A673 (cell line): ENCODE measurements at regions not wholly inside any gene's neighbourhood (a gene's known extent, or its start where the extent isn't known, plus 50 kb on each side); places are given as distances from the start of the nearest gene placed in this dataset.

Experiments used
- BruUV-seq: library from RNA; stranded (reverse); fragments of 400-500 nt; replicated peaks from 2 replicates; lab custom pipeline; 2021; lab: Mats Ljungman, UMichigan
- CTCF ChIA-PET: fragments of 300-600 bp; sonication (Branson Sonifier 250); formaldehyde crosslinking; loops from one replicate; lab custom pipeline; 2022; ENCODE audit warnings: antibody characterized with exemption; lab: Charles Lee
- POLR2A ChIA-PET: fragments of 300-600 bp; sonication (Branson Sonifier 250); formaldehyde crosslinking; loops from one replicate; lab custom pipeline; 2022; ENCODE audit warnings: antibody characterized with exemption; ENCODE audit not compliant: low non-redundant PET; lab: Charles Lee
- DNase-seq: peaks from one replicate; pipeline ENCODE4 v3.0.0-alpha.2; 2015; ENCODE audit warnings: low spot score
- H3K27ac ChIP-seq: fragments of 200-600 bp; sonication (generic); 2 replicates; pipeline ENCODE4 v1.5.1; 2016; ENCODE audit warnings: mixed run types, low read depth, mild to moderate bottlenecking, mixed read lengths, antibody characterized with exemption, low read length; ENCODE audit not compliant: poor library complexity, severe bottlenecking
- H3K27me3 ChIP-seq: fragments of 200-600 bp; sonication (generic); replicated peaks from 2 replicates; pipeline ENCODE4 v1.6.1; 2017; ENCODE audit warnings: mixed run types, low read depth, mild to moderate bottlenecking, mixed read lengths, antibody characterized with exemption, low read length; ENCODE audit not compliant: insufficient read depth, poor library complexity
- H3K36me3 ChIP-seq: fragments of 200-600 bp; sonication (generic); 2 replicates; pipeline ENCODE4 v1.6.1; 2016; ENCODE audit warnings: mixed run types, mild to moderate bottlenecking, mixed read lengths, antibody characterized with exemption, low read length; ENCODE audit not compliant: insufficient read depth, poor library complexity, severe bottlenecking
- H3K4me1 ChIP-seq: fragments of 200-600 bp; sonication (generic); 2 replicates; pipeline ENCODE4 v1.6.1; 2017; ENCODE audit warnings: mixed run types, mild to moderate bottlenecking, mixed read lengths, antibody characterized with exemption, low read length; ENCODE audit not compliant: insufficient read depth, poor library complexity, severe bottlenecking
- H3K4me3 ChIP-seq: fragments of 200-600 bp; sonication (generic); 2 replicates; pipeline ENCODE4 v1.5.1; 2016; ENCODE audit warnings: low read depth, mixed run types, mild to moderate bottlenecking, mixed read lengths, low read length; ENCODE audit not compliant: poor library complexity, severe bottlenecking
- H3K9me3 ChIP-seq: fragments of 200-600 bp; sonication (generic); 2 replicates; pipeline ENCODE4 v1.6.1; 2016; ENCODE audit warnings: mixed run types, low read depth, mild to moderate bottlenecking, mixed read lengths, antibody characterized with exemption, low read length; ENCODE audit not compliant: poor library complexity, severe bottlenecking
- CTCF ChIP-seq: fragments of 300-800, 200-600 bp; sonication (generic); conservative IDR thresholded peaks from 2 replicates; pipeline ENCODE4 v1.5.1; 2017; ENCODE audit warnings: low read depth, mild to moderate bottlenecking, antibody characterized with exemption, low read length, moderate library complexity, mixed read lengths
- EZH2 ChIP-seq: fragments of 200-600 bp; sonication (generic); IDR thresholded peaks from 2 replicates; pipeline ENCODE4 v1.6.1; 2017; ENCODE audit warnings: borderline replicate concordance, low read depth, mild to moderate bottlenecking, mixed read lengths, antibody characterized with exemption, low read length; ENCODE audit not compliant: poor library complexity, severe bottlenecking
- intact Hi-C: fragments of 100-400 bp; cut with micrococcal nuclease; formaldehyde crosslinking; loops from one replicate; pipeline ENCODE4 v1.10.0; 2022; ENCODE audit not compliant: unreplicated experiment

GRCh38 chr11:32526760-32527159 lies 56.9 kb upstream of the EIF3M start:
- BruUV-seq = no TSS peak
- H3K4me3 ChIP-seq = no peak overlapping the region
- H3K36me3 ChIP-seq = no peaks in the 10 kb centered on the region
- no peak overlapping the region for H3K27ac ChIP-seq
- TF ChIP-seq CTCF (no peak), EZH2 (no peak)
- intact Hi-C loops = no loop called here
- ChIA-PET POLR2A (no interaction called here), CTCF (no interaction called here)
- DNase-seq = no peak
- H3K27me3 ChIP-seq = no peaks in the 10 kb centered on the region
- H3K9me3 ChIP-seq = no peaks in the 10 kb centered on the region
- H3K4me1 ChIP-seq = no peaks in the 10 kb centered on the region

DNA sequence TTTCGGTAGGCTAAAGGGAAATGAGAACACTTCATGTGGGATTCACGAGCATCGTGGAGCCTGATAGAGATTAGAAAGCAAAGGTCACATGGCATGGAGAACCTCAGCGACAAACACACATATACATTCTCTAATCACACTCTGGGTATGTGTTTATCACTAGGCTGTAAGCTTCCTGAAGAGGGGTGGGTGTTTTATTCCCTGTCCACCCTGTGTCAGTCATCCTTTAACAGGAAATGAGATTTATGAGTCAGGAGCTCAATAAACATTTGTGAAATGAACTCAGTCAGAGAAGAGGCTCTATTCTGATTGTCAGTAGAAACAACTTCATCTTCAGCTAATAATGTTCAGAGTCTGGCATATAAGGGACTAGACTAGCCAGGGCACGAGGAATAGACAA lies 71.7 kb upstream of the EIF3M start:
- Histone ChIP-seq H3K27ac (no peak overlapping the region), H3K27me3 (peaks cover 9% of the 10 kb centered on the region), H3K9me3 (peaks cover 2% of the 10 kb centered on the region), H3K4me3 (no peak overlapping the region), H3K36me3 (no peaks in the 10 kb centered on the region), H3K4me1 (peaks cover 6% of the 10 kb centered on the region)
- ChIA-PET POLR2A (no interaction called here), CTCF (no interaction called here)
- TF ChIP-seq EZH2 (no peak), CTCF (no peak)
- intact Hi-C loops = no loop called here
- no TSS peak for BruUV-seq
- peak; percentile 75 for DNase-seq

GRCh38 chr11:32510039-32510438 lies 73.6 kb upstream of the EIF3M start:
- Histone ChIP-seq H3K27ac (no peak overlapping the region), H3K4me3 (no peak overlapping the region), H3K4me1 (peaks cover 6% of the 10 kb centered on the region), H3K27me3 (peaks cover 9% of the 10 kb centered on the region), H3K9me3 (no peaks in the 10 kb centered on the region), H3K36me3 (no peaks in the 10 kb centered on the region)
- TF ChIP-seq CTCF = no peak
- no peak for TF ChIP-seq EZH2
- no TSS peak for BruUV-seq
- no peak for DNase-seq
- ChIA-PET CTCF (interaction anchor here (0.5 to 0.7 kb wide), 3 partner anchors 158 to 660 kb away, joined by 3 to 4 read pairs (median 3); no protein-coding TSS in a partner anchor), POLR2A (no interaction called here)
- intact Hi-C loops = no loop called here
